Right lobe of liver (tissue), 4 donors: ENCODE measurements at regions not wholly inside any gene's neighbourhood (a gene's known extent, or its start where the extent isn't known, plus 50 kb on each side); places are given as distances from the start of the nearest gene placed in this dataset.

Source experiments
- POLR2A ChIP-seq: fragments of 450-650 bp; IDR thresholded peaks from one replicate; pipeline ENCODE4 v1.6.1; 2017; ENCODE audit warnings: antibody characterized with exemption, mild to moderate bottlenecking
- TF ChIP-seq, protein P1 (sequence below), 4 donors: fragments of 200-600 bp in 3 of 4; fragments of 450-650 bp in 1 of 4; IDR thresholded peaks; one replicate each; pipeline versions ENCODE4 v1.5.1 to v1.8.0; 2016 to 2022; ENCODE audit warnings: antibody characterized with exemption in 4 of 4, mild to moderate bottlenecking in 2 of 4
- donor health status: DM: no; HTN: no; CAD: no.
- donor health status: DM: no; HTN: no; CAD: no.
- donor health status: DM: no; HTN: yes; CAD: no.

DNA sequence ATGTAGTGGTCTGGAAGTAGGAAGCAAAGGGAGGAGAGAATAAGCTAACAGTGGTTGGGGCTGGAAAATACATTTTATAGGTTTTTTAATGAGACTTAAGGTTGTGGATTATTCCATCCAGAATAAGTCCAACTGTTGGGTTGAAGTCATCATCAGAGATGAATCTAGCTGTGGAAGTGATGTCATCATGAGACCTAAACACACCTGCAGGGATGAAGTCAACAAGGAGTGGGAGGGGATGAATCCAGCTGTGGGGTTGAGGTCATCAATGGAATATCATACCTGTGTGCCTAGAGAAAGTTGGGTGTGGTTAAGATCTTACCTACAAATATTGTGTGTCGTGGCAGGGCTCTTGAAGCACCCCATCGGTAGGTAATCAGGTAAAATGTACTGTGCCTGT lies 730.7 kb downstream of the RFPL4B start:
- TF ChIP-seq, protein P1, sequence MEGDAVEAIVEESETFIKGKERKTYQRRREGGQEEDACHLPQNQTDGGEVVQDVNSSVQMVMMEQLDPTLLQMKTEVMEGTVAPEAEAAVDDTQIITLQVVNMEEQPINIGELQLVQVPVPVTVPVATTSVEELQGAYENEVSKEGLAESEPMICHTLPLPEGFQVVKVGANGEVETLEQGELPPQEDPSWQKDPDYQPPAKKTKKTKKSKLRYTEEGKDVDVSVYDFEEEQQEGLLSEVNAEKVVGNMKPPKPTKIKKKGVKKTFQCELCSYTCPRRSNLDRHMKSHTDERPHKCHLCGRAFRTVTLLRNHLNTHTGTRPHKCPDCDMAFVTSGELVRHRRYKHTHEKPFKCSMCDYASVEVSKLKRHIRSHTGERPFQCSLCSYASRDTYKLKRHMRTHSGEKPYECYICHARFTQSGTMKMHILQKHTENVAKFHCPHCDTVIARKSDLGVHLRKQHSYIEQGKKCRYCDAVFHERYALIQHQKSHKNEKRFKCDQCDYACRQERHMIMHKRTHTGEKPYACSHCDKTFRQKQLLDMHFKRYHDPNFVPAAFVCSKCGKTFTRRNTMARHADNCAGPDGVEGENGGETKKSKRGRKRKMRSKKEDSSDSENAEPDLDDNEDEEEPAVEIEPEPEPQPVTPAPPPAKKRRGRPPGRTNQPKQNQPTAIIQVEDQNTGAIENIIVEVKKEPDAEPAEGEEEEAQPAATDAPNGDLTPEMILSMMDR (IDR thresholded peaks at IDR 0.05) = no peak
- TF ChIP-seq POLR2A = no peak
